Mesendoderm (in vitro differentiated cells): ENCODE measurements at regions not wholly inside any gene's neighbourhood (a gene's known extent, or its start where the extent isn't known, plus 50 kb on each side); places are given as distances from the start of the nearest gene placed in this dataset.
A peak's percentile ranks its signal among the peaks of the same experiment; 100 is the strongest.

Experiments used
- DNase-seq: peaks from one replicate; pipeline ENCODE4 v3.0.0; 2013
- H2AK5ac ChIP-seq: 2 replicates; pipeline ENCODE4 v1.6.1; 2013; ENCODE audit warnings: low read length, inconsistent platforms
- H2BK120ac ChIP-seq: 2 replicates; pipeline ENCODE4 v1.6.1; 2013; ENCODE audit warnings: low read depth, mild to moderate bottlenecking, low read length, moderate library complexity, mixed read lengths
- H2BK15ac ChIP-seq: replicated peaks from 2 replicates; pipeline ENCODE4 v1.6.1; 2013; ENCODE audit warnings: low read depth, mild to moderate bottlenecking, moderate library complexity
- H2BK5ac ChIP-seq: 2 replicates; pipeline ENCODE4 v1.6.1; 2013; ENCODE audit warnings: low read length, inconsistent platforms
- H3K18ac ChIP-seq: 2 replicates; pipeline ENCODE4 v1.6.1; 2013; ENCODE audit warnings: mild to moderate bottlenecking, low read length, mixed read lengths
- H3K23ac ChIP-seq: one replicate; pipeline ENCODE4 v1.6.1; 2013; ENCODE audit warnings: low read length
- H3K27ac ChIP-seq: 2 replicates; pipeline ENCODE4 v1.5.1; 2013; ENCODE audit warnings: low read depth, mild to moderate bottlenecking, inconsistent platforms, low read length, moderate library complexity
- H3K27me3 ChIP-seq: 2 replicates; pipeline ENCODE4 v1.6.1; 2013; ENCODE audit warnings: low read length, control low read depth, mild to moderate bottlenecking, inconsistent platforms; ENCODE audit not compliant: insufficient read depth, poor library complexity
- H3K36me3 ChIP-seq: 2 replicates; pipeline ENCODE4 v1.6.1; 2013; ENCODE audit warnings: low read length, inconsistent platforms; ENCODE audit not compliant: control insufficient read depth, insufficient read depth
- H3K4ac ChIP-seq: one replicate; pipeline ENCODE4 v1.6.1; 2013; ENCODE audit warnings: low read depth, mild to moderate bottlenecking, low read length, moderate library complexity
- H3K4me1 ChIP-seq: 2 replicates; pipeline ENCODE4 v1.6.1; 2013; ENCODE audit warnings: low read depth, low read length, inconsistent platforms; ENCODE audit not compliant: control insufficient read depth
- H3K4me2 ChIP-seq: 2 replicates; pipeline ENCODE4 v1.6.1; 2013; ENCODE audit warnings: low read length
- H3K4me3 ChIP-seq: 2 replicates; pipeline ENCODE4 v1.5.1; 2013; ENCODE audit warnings: mild to moderate bottlenecking, low read length
- H3K56ac ChIP-seq: one replicate; pipeline ENCODE4 v1.6.1; 2013; ENCODE audit warnings: low read length
- H3K79me1 ChIP-seq: 2 replicates; pipeline ENCODE4 v1.6.1; 2013; ENCODE audit warnings: low read length, inconsistent platforms
- H3K79me2 ChIP-seq: 2 replicates; pipeline ENCODE4 v1.6.1; 2013; ENCODE audit warnings: mild to moderate bottlenecking, low read length; ENCODE audit not compliant: control insufficient read depth, insufficient read depth
- H3K9ac ChIP-seq: 2 replicates; pipeline ENCODE4 v1.6.1; 2013; ENCODE audit warnings: low read length, inconsistent platforms
- H4K5ac ChIP-seq: one replicate; pipeline ENCODE4 v1.6.1; 2013; ENCODE audit warnings: low read length
- H4K8ac ChIP-seq: one replicate; pipeline ENCODE4 v1.6.1; 2013; ENCODE audit warnings: low read depth, mild to moderate bottlenecking, control low read depth, low read length, moderate library complexity
- WGBS: extraction: QIAGEN DNeasy Blood & Tissue Kit; methylation state at CpG from one replicate; pipeline ENCODE4 v1.1.7; 2013; ENCODE audit warnings: low lambda C conversion rate, missing lambda C conversion rate; ENCODE audit not compliant: insufficient coverage; ENCODE audit errors: extremely low coverage; 5-methylcytosine and 5-hydroxymethylcytosine counted together

DNA sequence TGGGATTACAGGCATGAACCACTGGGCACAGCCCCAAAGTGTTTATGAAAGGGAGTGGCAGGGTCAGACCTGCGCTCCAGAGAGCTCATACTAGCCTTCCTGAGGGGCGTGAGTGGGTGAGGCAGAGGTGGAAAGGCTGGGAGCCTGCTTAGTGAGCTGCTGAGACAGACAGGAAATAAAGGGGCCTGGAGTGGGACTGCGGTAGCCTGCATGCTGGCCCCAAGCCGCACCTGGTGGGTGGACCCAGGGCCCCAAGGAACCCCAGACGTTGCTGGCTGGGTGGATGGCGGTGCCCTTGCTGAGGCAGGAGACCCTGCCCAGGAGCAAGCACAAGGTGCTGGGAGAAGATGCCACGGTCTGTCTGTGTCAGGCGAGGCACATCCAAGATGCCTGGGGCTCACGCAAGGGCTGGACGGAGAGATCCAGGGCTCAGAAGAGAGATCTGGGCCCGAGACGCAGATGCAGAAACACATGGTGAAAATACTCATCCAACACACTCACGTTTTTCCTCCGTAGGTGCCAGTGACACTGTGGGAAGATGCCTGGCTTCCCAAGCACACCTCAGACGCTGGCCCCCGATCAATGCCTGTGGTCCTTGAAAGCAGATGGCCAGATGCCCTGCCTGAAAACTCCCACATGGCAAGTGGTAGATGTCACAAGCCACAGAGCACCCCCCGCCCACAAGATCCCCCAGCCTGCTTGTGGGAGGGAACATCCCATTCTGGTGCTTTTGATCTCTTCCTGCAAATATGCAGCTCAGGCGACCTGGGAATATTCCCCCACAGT lies 151.1 kb downstream of the GLI2 start:
- Histone ChIP-seq H3K4ac (no peak overlapping the region), H2BK15ac (no peak overlapping the region), H3K18ac (no peak overlapping the region), H2AK5ac (no peak overlapping the region), H3K4me2 (no peak overlapping the region), H3K4me3 (no peak overlapping the region), H3K9ac (no peak overlapping the region), H3K79me2 (peaks cover 4% of the 10 kb centered on the region), H3K36me3 (no peaks in the 10 kb centered on the region), H3K27me3 (no peaks in the 10 kb centered on the region), H2BK5ac (no peak overlapping the region), H3K27ac (no peak overlapping the region), H4K5ac (no peak overlapping the region), H3K56ac (peak overlapping the region; percentile 22), H3K4me1 (no peaks in the 10 kb centered on the region), H2BK120ac (no peak overlapping the region), H3K23ac (no peak overlapping the region), H3K79me1 (peaks cover 12% of the 10 kb centered on the region), H4K8ac (no peak overlapping the region)
- no CpG with 5 or more reads among the region's 18 CpGs for WGBS
- DNase-seq, result no peak

DNA sequence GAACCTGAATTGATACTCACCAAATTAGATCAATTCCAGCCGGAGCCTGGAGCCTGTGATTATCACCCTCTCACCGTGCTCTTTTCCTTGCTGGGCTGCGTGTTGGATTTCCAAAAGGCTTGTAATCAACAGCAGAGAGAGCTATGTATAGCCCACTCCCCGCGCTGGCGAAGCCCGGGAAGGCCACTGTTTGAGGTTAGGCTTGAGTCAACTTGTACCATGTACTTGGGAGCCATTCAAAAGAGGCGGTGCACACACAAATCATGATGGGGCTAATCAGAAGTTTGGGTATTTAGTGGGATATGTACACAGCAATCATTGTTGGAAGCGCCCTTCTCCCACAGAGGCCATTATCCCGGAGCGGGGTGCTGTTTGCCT lies 151.6 kb downstream of the GLI2 start:
- Histone ChIP-seq H3K79me1 (peaks cover 10% of the 10 kb centered on the region), H3K18ac (no peak overlapping the region), H3K4me2 (no peak overlapping the region), H2BK5ac (no peak overlapping the region), H3K23ac (no peak overlapping the region), H4K8ac (no peak overlapping the region), H3K56ac (no peak overlapping the region), H4K5ac (no peak overlapping the region), H3K4ac (no peak overlapping the region), H2BK15ac (no peak overlapping the region), H2AK5ac (no peak overlapping the region), H3K4me3 (no peak overlapping the region), H3K27ac (no peak overlapping the region), H3K36me3 (no peaks in the 10 kb centered on the region), H3K4me1 (no peaks in the 10 kb centered on the region), H3K9ac (no peak overlapping the region), H3K79me2 (peaks cover 4% of the 10 kb centered on the region), H2BK120ac (no peak overlapping the region), H3K27me3 (no peaks in the 10 kb centered on the region)
- no CpG with 5 or more reads among the region's 11 CpGs for WGBS
- DNase-seq, result no peak

DNA sequence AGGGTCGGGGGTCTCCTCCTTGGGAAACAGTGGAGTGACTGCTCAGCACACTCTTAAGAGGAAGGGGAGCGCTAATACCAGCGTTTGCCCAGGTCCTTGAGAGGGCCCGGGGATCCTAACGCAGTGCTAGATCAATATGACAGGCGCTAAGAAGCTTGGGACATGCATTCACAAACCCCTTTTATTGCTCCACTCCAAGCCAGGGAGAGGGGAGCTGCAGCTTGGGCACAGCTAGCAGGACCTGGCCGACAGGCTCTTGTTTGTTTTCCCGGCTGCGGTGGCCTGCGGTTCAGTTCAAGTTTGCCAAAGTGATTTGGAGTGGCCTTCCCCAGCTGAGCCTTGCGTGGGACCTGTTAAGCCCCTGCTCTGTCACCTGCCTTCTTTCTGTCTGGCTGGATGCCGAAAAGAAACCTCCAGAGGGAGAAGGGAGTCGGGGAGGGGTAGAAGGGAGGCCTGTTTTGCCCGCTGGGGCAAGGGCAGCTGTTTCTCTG lies 152.1 kb downstream of the GLI2 start:
- Histone ChIP-seq H4K5ac (no peak overlapping the region), H3K27me3 (no peaks in the 10 kb centered on the region), H2BK120ac (no peak overlapping the region), H3K4ac (no peak overlapping the region), H3K4me1 (peaks cover 2% of the 10 kb centered on the region), H2BK5ac (no peak overlapping the region), H3K9ac (no peak overlapping the region), H3K4me2 (no peak overlapping the region), H2AK5ac (no peak overlapping the region), H3K79me1 (peaks cover 9% of the 10 kb centered on the region), H3K4me3 (no peak overlapping the region), H4K8ac (no peak overlapping the region), H3K23ac (no peak overlapping the region), H3K56ac (no peak overlapping the region), H3K36me3 (no peaks in the 10 kb centered on the region), H2BK15ac (no peak overlapping the region), H3K18ac (no peak overlapping the region), H3K79me2 (peaks cover 4% of the 10 kb centered on the region), H3K27ac (no peak overlapping the region)
- no peak for DNase-seq
- no CpG with 5 or more reads among the region's 14 CpGs for WGBS

DNA sequence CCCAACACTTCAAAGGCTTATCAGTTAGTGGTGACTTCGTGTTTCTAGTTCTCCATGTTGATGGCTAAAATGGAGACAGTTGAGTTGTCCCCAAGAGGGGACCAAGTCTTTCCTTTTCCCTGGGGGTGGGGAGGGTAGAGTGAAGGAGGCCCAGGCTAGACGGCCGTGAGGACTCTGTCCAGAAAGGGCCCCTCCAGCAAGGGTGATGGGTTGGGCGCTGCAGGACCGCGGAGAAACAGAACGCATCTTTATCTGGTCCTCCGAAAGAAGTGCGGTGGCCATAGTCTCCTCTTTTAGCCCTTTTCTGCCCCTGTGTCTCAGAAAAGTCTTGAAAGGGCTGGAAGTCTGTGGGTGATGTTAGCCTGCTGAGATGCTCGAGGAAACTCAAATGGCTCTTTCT lies 153.2 kb downstream of the GLI2 start:
- no peak overlapping the region for H2AK5ac ChIP-seq
- H3K18ac ChIP-seq, result no peak overlapping the region
- no peak overlapping the region for H2BK15ac ChIP-seq
- no peak overlapping the region for H3K56ac ChIP-seq
- peaks cover 8% of the 10 kb centered on the region for H3K4me1 ChIP-seq
- no peak overlapping the region for H3K4me2 ChIP-seq
- H2BK120ac ChIP-seq, result no peak overlapping the region
- H4K8ac ChIP-seq, result no peak overlapping the region
- H3K36me3 ChIP-seq, result no peaks in the 10 kb centered on the region
- peaks cover 4% of the 10 kb centered on the region for H3K79me2 ChIP-seq
- H3K23ac ChIP-seq, result no peak overlapping the region
- no peak overlapping the region for H3K27ac ChIP-seq
- peaks cover 8% of the 10 kb centered on the region for H3K79me1 ChIP-seq
- H3K9ac ChIP-seq, result no peak overlapping the region
- H3K4me3 ChIP-seq, result no peak overlapping the region
- no CpG with 5 or more reads among the region's 10 CpGs for WGBS
- DNase-seq, result no peak
- H4K5ac ChIP-seq, result no peak overlapping the region
- no peak overlapping the region for H3K4ac ChIP-seq
- H3K27me3 ChIP-seq, result no peaks in the 10 kb centered on the region
- no peak overlapping the region for H2BK5ac ChIP-seq

DNA sequence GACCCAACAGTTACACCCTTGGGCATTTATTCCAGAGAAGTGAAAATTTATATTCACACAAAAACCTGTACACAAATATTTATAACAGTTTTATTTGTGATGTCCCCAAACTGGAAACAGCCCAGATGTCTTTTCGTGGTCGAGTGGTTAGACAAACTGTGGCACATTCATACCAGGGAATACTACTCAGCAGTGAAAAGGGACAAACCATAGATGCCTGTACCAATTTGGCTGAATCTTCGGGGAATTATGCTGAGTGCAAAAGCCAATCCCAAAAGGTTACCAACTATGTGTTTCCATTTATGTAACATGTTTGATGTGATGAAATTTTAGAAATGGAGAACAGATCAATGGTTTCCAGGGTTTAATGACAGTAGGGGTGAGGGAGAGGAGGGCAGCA lies 154.3 kb downstream of the GLI2 start:
- H3K4ac ChIP-seq, result no peak overlapping the region
- peaks cover 4% of the 10 kb centered on the region for H3K79me2 ChIP-seq
- no peak overlapping the region for H4K5ac ChIP-seq
- no peak overlapping the region for H2AK5ac ChIP-seq
- WGBS, result no CpG with 5 or more reads among the region's 3 CpGs
- H4K8ac ChIP-seq, result no peak overlapping the region
- no peak overlapping the region for H3K9ac ChIP-seq
- no peak overlapping the region for H2BK15ac ChIP-seq
- H3K36me3 ChIP-seq, result no peaks in the 10 kb centered on the region
- H3K4me1 ChIP-seq, result peaks cover 8% of the 10 kb centered on the region
- H3K18ac ChIP-seq, result no peak overlapping the region
- H3K56ac ChIP-seq, result no peak overlapping the region
- H2BK120ac ChIP-seq, result no peak overlapping the region
- H3K23ac ChIP-seq, result no peak overlapping the region
- no peak for DNase-seq
- H3K4me3 ChIP-seq, result no peak overlapping the region
- no peaks in the 10 kb centered on the region for H3K27me3 ChIP-seq
- H3K4me2 ChIP-seq, result no peak overlapping the region
- H3K27ac ChIP-seq, result no peak overlapping the region
- H3K79me1 ChIP-seq, result peaks cover 5% of the 10 kb centered on the region
- no peak overlapping the region for H2BK5ac ChIP-seq
